Cerebellar cortex (tissue), 1 donor: ENCODE measurements at regions not wholly inside any gene's neighbourhood (a gene's known extent, or its start where the extent isn't known, plus 50 kb on each side); places are given as distances from the start of the nearest gene placed in this dataset.

Experiments used
- DNase-seq: peaks from one replicate; pipeline ENCODE4 v3.0.0-alpha.2; 2015; ENCODE audit warnings: low spot score

GRCh38 chr1:72804541-72804940 lies 522.2 kb upstream of the NEGR1 start:
- no peak for DNase-seq

- no peak for DNase-seq
These were observed 498.7 kb upstream of the NEGR1 start for GRCh38 chr1:72781038-72781437.

- no peak for DNase-seq
These were observed 497.9 kb upstream of the NEGR1 start for GRCh38 chr1:72780212-72780611.

- no peak for DNase-seq
These were observed 495.6 kb upstream of the NEGR1 start for GRCh38 chr1:72777918-72778317.

GRCh38 chr1:72763481-72763880 lies 481.1 kb upstream of the NEGR1 start:
- no peak for DNase-seq

- DNase-seq = no peak
These were observed 477.1 kb upstream of the NEGR1 start for GRCh38 chr1:72759486-72759885.

GRCh38 chr1:72757843-72758242 lies 475.5 kb upstream of the NEGR1 start:
- no peak for DNase-seq

- DNase-seq = no peak
These were observed 463.1 kb upstream of the NEGR1 start for GRCh38 chr1:72745413-72745812.

GRCh38 chr1:72734415-72734814 lies 452.1 kb upstream of the NEGR1 start:
- DNase-seq = no peak

- no peak for DNase-seq
These were observed 442.9 kb upstream of the NEGR1 start for GRCh38 chr1:72724951-72725861.

- no peak for DNase-seq
These were observed 423.6 kb upstream of the NEGR1 start for GRCh38 chr1:72705921-72706320.

- DNase-seq = no peak
These were observed 422.6 kb upstream of the NEGR1 start for GRCh38 chr1:72704841-72705477.

- DNase-seq = no peak
These were observed 415.1 kb upstream of the NEGR1 start for GRCh38 chr1:72697410-72697809.

GRCh38 chr1:72693899-72694298 lies 411.6 kb upstream of the NEGR1 start:
- no peak for DNase-seq

GRCh38 chr1:72693376-72693775 lies 411.0 kb upstream of the NEGR1 start:
- no peak for DNase-seq

- DNase-seq = no peak
These were observed 408.5 kb upstream of the NEGR1 start for GRCh38 chr1:72690871-72691270.

- DNase-seq = no peak
These were observed 396.3 kb upstream of the NEGR1 start for GRCh38 chr1:72678683-72679082.

- no peak for DNase-seq
These were observed 388.6 kb upstream of the NEGR1 start for GRCh38 chr1:72670902-72671301.

GRCh38 chr1:72662918-72663317 lies 380.6 kb upstream of the NEGR1 start:
- no peak for DNase-seq

GRCh38 chr1:72650843-72651435 lies 368.6 kb upstream of the NEGR1 start:
- no peak for DNase-seq

GRCh38 chr1:72649991-72650390 lies 367.7 kb upstream of the NEGR1 start:
- no peak for DNase-seq

GRCh38 chr1:72649211-72649888 lies 367.0 kb upstream of the NEGR1 start:
- DNase-seq = no peak

GRCh38 chr1:72648465-72648864 lies 366.1 kb upstream of the NEGR1 start:
- no peak for DNase-seq
